Ecto neural progenitor cell (in vitro differentiated cells): ENCODE measurements at regions not wholly inside any gene's neighbourhood (a gene's known extent, or its start where the extent isn't known, plus 50 kb on each side); places are given as distances from the start of the nearest gene placed in this dataset.
A peak's percentile ranks its signal among the peaks of the same experiment; 100 is the strongest.
"Not testable (repeated sequence)": the region's sequence is repeated elsewhere in the genome, so short reads cannot be mapped to it uniquely, and the experiment has no call there.

ENCODE experiments used
- DNase-seq: peaks from one replicate; pipeline ENCODE4 v3.0.0-alpha.2; 2018; ENCODE audit warnings: low spot score

GRCh38 chr10:121303287-121303890, 294.9 kb downstream of the FGFR2 start:
- no peak for DNase-seq

- DNase-seq = no peak
Measured at GRCh38 chr10:121305066-121305465, 293.2 kb downstream of the FGFR2 start.

- DNase-seq = no peak
Measured at GRCh38 chr10:121306159-121306673, 292.0 kb downstream of the FGFR2 start.

GRCh38 chr10:121307411-121307980, 290.7 kb downstream of the FGFR2 start:
- no peak for DNase-seq

- DNase-seq = no peak
Measured at GRCh38 chr10:121308020-121308419, 290.2 kb downstream of the FGFR2 start.

- no peak for DNase-seq
Measured at GRCh38 chr10:121309164-121309563, 289.1 kb downstream of the FGFR2 start.

- DNase-seq = peak; percentile 58
Measured at GRCh38 chr10:121310151-121310711, 288.0 kb downstream of the FGFR2 start.

GRCh38 chr10:121311812-121312443, 286.3 kb downstream of the FGFR2 start:
- DNase-seq = no peak

- no peak for DNase-seq
Measured at GRCh38 chr10:121312587-121312986, 285.7 kb downstream of the FGFR2 start.

- DNase-seq = no peak
Measured at GRCh38 chr10:121313119-121313875, 284.9 kb downstream of the FGFR2 start.

- DNase-seq = no peak
Measured at GRCh38 chr10:121316432-121316831, 281.8 kb downstream of the FGFR2 start.

- no peak for DNase-seq
Measured at GRCh38 chr10:121317374-121317773, 280.9 kb downstream of the FGFR2 start.

- DNase-seq = no peak
Measured at GRCh38 chr10:121322046-121322445, 276.2 kb downstream of the FGFR2 start.

GRCh38 chr10:121322776-121323175, 275.5 kb downstream of the FGFR2 start:
- DNase-seq = no peak

GRCh38 chr10:121323443-121323842, 274.8 kb downstream of the FGFR2 start:
- no peak for DNase-seq

GRCh38 chr10:121324678-121325213, 273.5 kb downstream of the FGFR2 start:
- no peak for DNase-seq

GRCh38 chr10:121325490-121326231, 272.6 kb downstream of the FGFR2 start:
- DNase-seq = no peak

GRCh38 chr10:121326905-121327304, 271.3 kb downstream of the FGFR2 start:
- no peak for DNase-seq

- DNase-seq = no peak
Measured at GRCh38 chr10:121327727-121328126, 270.5 kb downstream of the FGFR2 start.

- not testable (repeated sequence) for DNase-seq
Measured at GRCh38 chr10:121329631-121330030, 268.6 kb downstream of the FGFR2 start.

GRCh38 chr10:121330563-121330962, 267.7 kb downstream of the FGFR2 start:
- DNase-seq = no peak
